HG03039 (cell line): ENCODE measurements at regions not wholly inside any gene's neighbourhood (a gene's known extent, or its start where the extent isn't known, plus 50 kb on each side); places are given as distances from the start of the nearest gene placed in this dataset.

Source experiments
- ATAC-seq: cut with Tn5 transposase; IDR thresholded peaks from one replicate; pipeline ENCODE4 v1.9.1; 2021; ENCODE audit warnings: mild to moderate bottlenecking, moderate library complexity; ENCODE audit not compliant: unreplicated experiment

- no peak for ATAC-seq
Measured at GRCh38 chr21:16532840-16533239, 803.1 kb downstream of the USP25 start.

- ATAC-seq = no peak
Measured at GRCh38 chr21:16533692-16534407, 804.1 kb downstream of the USP25 start.

- no peak for ATAC-seq
Measured at GRCh38 chr21:16534408-16535101, 804.8 kb downstream of the USP25 start.

GRCh38 chr21:16535102-16535422 lies 805.3 kb downstream of the USP25 start:
- no peak for ATAC-seq

GRCh38 chr21:16535626-16536025 lies 805.8 kb downstream of the USP25 start:
- ATAC-seq = no peak

- ATAC-seq = no peak
Measured at GRCh38 chr21:16536140-16536539, 806.4 kb downstream of the USP25 start.

- ATAC-seq = no peak
Measured at GRCh38 chr21:16536643-16537434, 807.1 kb downstream of the USP25 start.

GRCh38 chr21:16537501-16537900 lies 807.7 kb downstream of the USP25 start:
- no peak for ATAC-seq

- no peak for ATAC-seq
Measured at GRCh38 chr21:16538405-16538804, 808.6 kb downstream of the USP25 start.

GRCh38 chr21:16538936-16539440 lies 809.2 kb downstream of the USP25 start:
- no peak for ATAC-seq

- ATAC-seq = no peak
Measured at GRCh38 chr21:16540966-16541727, 811.4 kb downstream of the USP25 start.

GRCh38 chr21:16550118-16550517 lies 820.3 kb downstream of the USP25 start:
- ATAC-seq = no peak

- ATAC-seq = no peak
Measured at GRCh38 chr21:16550917-16551741, 821.3 kb downstream of the USP25 start.

- no peak for ATAC-seq
Measured at GRCh38 chr21:16552880-16553279, 823.1 kb downstream of the USP25 start.

GRCh38 chr21:16554503-16554902 lies 824.7 kb downstream of the USP25 start:
- ATAC-seq = no peak

- no peak for ATAC-seq
Measured at GRCh38 chr21:16563116-16563515, 833.3 kb downstream of the USP25 start.

GRCh38 chr21:16563795-16564194 lies 834.0 kb downstream of the USP25 start:
- no peak for ATAC-seq

- no peak for ATAC-seq
Measured at GRCh38 chr21:16568244-16568643, 838.5 kb downstream of the USP25 start.

- no peak for ATAC-seq
Measured at GRCh38 chr21:16568661-16569060, 838.9 kb downstream of the USP25 start.

GRCh38 chr21:16569679-16570078 lies 839.9 kb downstream of the USP25 start:
- ATAC-seq = no peak
